Body of pancreas (tissue), 4 donors: ENCODE measurements at regions not wholly inside any gene's neighbourhood (a gene's known extent, or its start where the extent isn't known, plus 50 kb on each side); places are given as distances from the start of the nearest gene placed in this dataset.

Source experiments
- POLR2A ChIP-seq, 3 donors: fragments of 450-650 bp; IDR thresholded peaks; one replicate each; pipeline ENCODE4 v1.6.1; 2016; ENCODE audit warnings: antibody characterized with exemption in 3 of 3, mild to moderate bottlenecking in 2 of 3
- TF ChIP-seq, protein P1 (sequence below), 7 experiments: fragments of 450-650 bp in 4 of 7; fragments of 200-600 bp in 3 of 7; sonication (generic) in 3 of 7; IDR thresholded peaks; one replicate each; pipeline ENCODE4 v1.5.1; 2016 to 2019; ENCODE audit warnings: antibody characterized with exemption in 7 of 7

DNA sequence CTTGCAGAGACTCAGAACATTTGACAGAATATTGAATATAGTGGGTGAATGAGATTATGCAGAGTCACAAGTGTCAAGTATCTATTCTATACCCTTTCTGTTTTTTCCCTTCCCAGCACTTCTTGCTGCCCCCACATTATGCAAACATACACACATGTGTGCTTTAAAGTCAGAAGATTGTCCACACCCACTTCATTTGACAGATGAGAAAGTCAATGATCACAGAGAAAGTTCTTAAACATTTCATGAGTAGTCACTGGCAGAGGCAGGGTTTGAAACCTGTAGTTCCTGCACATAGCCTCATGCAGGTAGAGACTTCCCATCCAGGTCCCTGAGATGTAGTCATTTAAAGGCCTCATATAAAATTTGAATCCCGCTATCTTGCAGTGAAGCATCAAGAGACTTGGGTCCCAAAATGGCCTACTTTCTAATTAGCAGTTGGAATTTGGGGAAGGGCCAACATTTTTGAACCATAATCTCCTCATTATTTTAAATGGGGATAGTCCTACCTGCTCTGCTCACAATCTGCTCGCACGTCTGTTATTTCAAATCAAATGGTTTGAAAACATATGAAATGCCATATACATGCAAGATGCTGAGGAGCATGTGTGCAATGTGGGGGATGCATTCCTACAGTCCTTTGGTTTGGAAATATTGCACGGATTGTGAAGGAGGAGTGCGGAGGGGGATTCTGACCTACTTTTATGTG, 217.8 kb downstream of the STK31 start:
- TF ChIP-seq POLR2A (IDR thresholded peaks at IDR 0.05), result no peak
- TF ChIP-seq, protein P1, sequence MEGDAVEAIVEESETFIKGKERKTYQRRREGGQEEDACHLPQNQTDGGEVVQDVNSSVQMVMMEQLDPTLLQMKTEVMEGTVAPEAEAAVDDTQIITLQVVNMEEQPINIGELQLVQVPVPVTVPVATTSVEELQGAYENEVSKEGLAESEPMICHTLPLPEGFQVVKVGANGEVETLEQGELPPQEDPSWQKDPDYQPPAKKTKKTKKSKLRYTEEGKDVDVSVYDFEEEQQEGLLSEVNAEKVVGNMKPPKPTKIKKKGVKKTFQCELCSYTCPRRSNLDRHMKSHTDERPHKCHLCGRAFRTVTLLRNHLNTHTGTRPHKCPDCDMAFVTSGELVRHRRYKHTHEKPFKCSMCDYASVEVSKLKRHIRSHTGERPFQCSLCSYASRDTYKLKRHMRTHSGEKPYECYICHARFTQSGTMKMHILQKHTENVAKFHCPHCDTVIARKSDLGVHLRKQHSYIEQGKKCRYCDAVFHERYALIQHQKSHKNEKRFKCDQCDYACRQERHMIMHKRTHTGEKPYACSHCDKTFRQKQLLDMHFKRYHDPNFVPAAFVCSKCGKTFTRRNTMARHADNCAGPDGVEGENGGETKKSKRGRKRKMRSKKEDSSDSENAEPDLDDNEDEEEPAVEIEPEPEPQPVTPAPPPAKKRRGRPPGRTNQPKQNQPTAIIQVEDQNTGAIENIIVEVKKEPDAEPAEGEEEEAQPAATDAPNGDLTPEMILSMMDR (IDR thresholded peaks at IDR 0.05), result no peak
